Nephron progenitor cell (in vitro differentiated cells): ENCODE measurements at regions not wholly inside any gene's neighbourhood (a gene's known extent, or its start where the extent isn't known, plus 50 kb on each side); places are given as distances from the start of the nearest gene placed in this dataset.

Experiments used
- DNase-seq: peaks from one replicate; pipeline ENCODE4 v3.0.0; 2021
- H3K27ac Mint-ChIP-seq: 2 replicates; pipeline ENCODE4 v1.8.0; 2021; ENCODE audit warnings: mild to moderate bottlenecking, moderate library complexity, mixed read lengths
- H3K27me3 Mint-ChIP-seq: 2 replicates; pipeline ENCODE4 v1.8.0; 2021; ENCODE audit warnings: mild to moderate bottlenecking, low read depth, mixed read lengths; ENCODE audit not compliant: poor library complexity
- H3K36me3 Mint-ChIP-seq: 2 replicates; pipeline ENCODE4 v1.8.0; 2021; ENCODE audit warnings: low read depth, mixed read lengths
- H3K4me1 Mint-ChIP-seq: 2 replicates; pipeline ENCODE4 v1.8.0; 2021; ENCODE audit warnings: mixed read lengths
- H3K4me3 Mint-ChIP-seq: 2 replicates; pipeline ENCODE4 v1.8.0; 2021; ENCODE audit warnings: mild to moderate bottlenecking, moderate library complexity, mixed read lengths
- H3K9me3 Mint-ChIP-seq: 2 replicates; pipeline ENCODE4 v1.8.0; 2021; ENCODE audit warnings: mild to moderate bottlenecking, moderate library complexity, mixed read lengths
- CTCF ChIP-seq: fragments of 200-600 bp; sonication (generic); IDR thresholded peaks from 2 replicates; pipeline ENCODE4 v1.5.0; 2021; ENCODE audit warnings: antibody characterized with exemption

- Mint-ChIP-seq H3K36me3 (no peaks in the 10 kb centered on the region), H3K4me1 (no peaks in the 10 kb centered on the region), H3K4me3 (no peak overlapping the region), H3K9me3 (peaks cover 5% of the 10 kb centered on the region), H3K27ac (no peak overlapping the region), H3K27me3 (peaks cover 5% of the 10 kb centered on the region)
- DNase-seq, result no peak
- TF ChIP-seq CTCF, result no peak
Observed at GRCh38 chr11:87942786-87943185, 232.5 kb downstream of the RAB38 start.

- H3K36me3 Mint-ChIP-seq, result no peaks in the 10 kb centered on the region
- no peaks in the 10 kb centered on the region for H3K4me1 Mint-ChIP-seq
- H3K9me3 Mint-ChIP-seq, result peaks cover 6% of the 10 kb centered on the region
- H3K27ac Mint-ChIP-seq, result no peak overlapping the region
- no peaks in the 10 kb centered on the region for H3K27me3 Mint-ChIP-seq
- no peak for DNase-seq
- no peak for TF ChIP-seq CTCF
- H3K4me3 Mint-ChIP-seq, result no peak overlapping the region
Observed at GRCh38 chr11:87934182-87934581, 241.1 kb downstream of the RAB38 start.

DNA sequence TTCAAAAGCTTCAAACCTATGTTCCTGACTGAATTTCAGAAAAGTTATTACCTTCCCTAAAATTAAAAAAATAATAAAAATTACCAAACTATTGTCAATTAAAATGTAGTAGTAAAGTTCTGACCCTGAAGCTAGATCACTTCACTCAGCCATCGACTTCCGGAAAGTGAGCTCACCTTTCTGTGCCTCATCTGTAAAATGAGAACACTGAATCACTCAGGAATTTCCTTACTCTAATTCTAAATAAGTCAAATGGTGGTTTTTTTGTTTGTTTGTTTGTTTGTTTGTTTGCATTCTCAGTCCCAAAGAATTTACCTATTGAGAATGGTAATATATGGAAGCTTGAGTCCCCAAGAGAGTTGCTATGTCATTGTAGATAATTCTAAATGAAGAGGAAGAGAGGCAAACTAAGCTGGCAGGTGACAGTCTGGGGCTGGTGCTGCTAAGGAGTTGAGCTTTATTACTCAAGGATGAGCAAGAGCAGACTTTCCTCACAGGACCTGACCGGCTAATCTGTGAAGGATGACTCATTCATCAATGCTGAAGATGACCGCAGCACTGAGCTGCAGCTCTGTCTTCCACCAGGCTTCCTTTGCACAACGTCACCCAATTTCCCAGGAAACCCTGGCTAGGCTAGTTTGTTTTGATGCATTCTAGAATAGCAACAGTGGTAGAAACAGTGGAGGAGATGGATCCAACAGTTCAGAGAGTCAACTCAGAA is 248.8 kb downstream of the RAB38 start:
- DNase-seq, result no peak
- H3K4me1 Mint-ChIP-seq, result no peaks in the 10 kb centered on the region

GRCh38 chr11:87924125-87924524 is 251.1 kb downstream of the RAB38 start:
- no peaks in the 10 kb centered on the region for H3K4me1 Mint-ChIP-seq
- no peak for DNase-seq
- no peaks in the 10 kb centered on the region for H3K36me3 Mint-ChIP-seq
- no peaks in the 10 kb centered on the region for H3K9me3 Mint-ChIP-seq
- no peak overlapping the region for H3K27ac Mint-ChIP-seq
- H3K4me3 Mint-ChIP-seq, result no peak overlapping the region
- no peak for TF ChIP-seq CTCF
- no peaks in the 10 kb centered on the region for H3K27me3 Mint-ChIP-seq

More for the DNA sequence above, 248.8 kb downstream of the RAB38 start:
- H3K9me3 Mint-ChIP-seq, result peaks cover 6% of the 10 kb centered on the region
- H3K36me3 Mint-ChIP-seq, result no peaks in the 10 kb centered on the region
- H3K4me3 Mint-ChIP-seq, result no peak overlapping the region
- no peaks in the 10 kb centered on the region for H3K27me3 Mint-ChIP-seq
- H3K27ac Mint-ChIP-seq, result no peak overlapping the region
- TF ChIP-seq CTCF, result no peak

GRCh38 chr11:87917111-87917510 is 258.1 kb downstream of the RAB38 start:
- TF ChIP-seq CTCF, result no peak
- Mint-ChIP-seq H3K27ac (no peak overlapping the region), H3K9me3 (no peaks in the 10 kb centered on the region), H3K4me1 (no peaks in the 10 kb centered on the region), H3K4me3 (no peak overlapping the region), H3K36me3 (no peaks in the 10 kb centered on the region), H3K27me3 (peaks cover 3% of the 10 kb centered on the region)
- DNase-seq, result no peak

GRCh38 chr11:87909178-87909577 is 266.1 kb downstream of the RAB38 start:
- H3K4me3 Mint-ChIP-seq, result no peak overlapping the region
- H3K27me3 Mint-ChIP-seq, result peaks cover 3% of the 10 kb centered on the region
- no peak for TF ChIP-seq CTCF
- no peaks in the 10 kb centered on the region for H3K9me3 Mint-ChIP-seq
- no peak overlapping the region for H3K27ac Mint-ChIP-seq
- H3K36me3 Mint-ChIP-seq, result no peaks in the 10 kb centered on the region
- H3K4me1 Mint-ChIP-seq, result no peaks in the 10 kb centered on the region
- DNase-seq, result no peak
